ENCODE measurements at regions not wholly inside any gene's neighbourhood (a gene's known extent, or its start where the extent isn't known, plus 50 kb on each side); places are given as distances from the start of the nearest gene placed in this dataset.

GRCh38 chr10:62709200-62709599, 95.3 kb upstream of the ADO start:
- TF ChIP-seq, protein P1, sequence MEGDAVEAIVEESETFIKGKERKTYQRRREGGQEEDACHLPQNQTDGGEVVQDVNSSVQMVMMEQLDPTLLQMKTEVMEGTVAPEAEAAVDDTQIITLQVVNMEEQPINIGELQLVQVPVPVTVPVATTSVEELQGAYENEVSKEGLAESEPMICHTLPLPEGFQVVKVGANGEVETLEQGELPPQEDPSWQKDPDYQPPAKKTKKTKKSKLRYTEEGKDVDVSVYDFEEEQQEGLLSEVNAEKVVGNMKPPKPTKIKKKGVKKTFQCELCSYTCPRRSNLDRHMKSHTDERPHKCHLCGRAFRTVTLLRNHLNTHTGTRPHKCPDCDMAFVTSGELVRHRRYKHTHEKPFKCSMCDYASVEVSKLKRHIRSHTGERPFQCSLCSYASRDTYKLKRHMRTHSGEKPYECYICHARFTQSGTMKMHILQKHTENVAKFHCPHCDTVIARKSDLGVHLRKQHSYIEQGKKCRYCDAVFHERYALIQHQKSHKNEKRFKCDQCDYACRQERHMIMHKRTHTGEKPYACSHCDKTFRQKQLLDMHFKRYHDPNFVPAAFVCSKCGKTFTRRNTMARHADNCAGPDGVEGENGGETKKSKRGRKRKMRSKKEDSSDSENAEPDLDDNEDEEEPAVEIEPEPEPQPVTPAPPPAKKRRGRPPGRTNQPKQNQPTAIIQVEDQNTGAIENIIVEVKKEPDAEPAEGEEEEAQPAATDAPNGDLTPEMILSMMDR (IDR thresholded peaks at IDR 0.05 in 4 of 5, conservative IDR thresholded peaks at IDR 0.05 in 1 of 5), result no peak
- no peak for TF ChIP-seq POLR2A (IDR thresholded peaks at IDR 0.05)

All from gastrocnemius medialis (tissue), 4 donors.